Stimulated activated naive CD8-positive, alpha-beta T cell treated with anti-CD3 and anti-CD28 coated beads, Interleukin-15, Interleukin-2, amounts not matched to agents 100 U/mL and 50 U/mL, for 24 hours (primary cell): ENCODE measurements at regions not wholly inside any gene's neighbourhood (a gene's known extent, or its start where the extent isn't known, plus 50 kb on each side); places are given as distances from the start of the nearest gene placed in this dataset.

Experiments
- ATAC-seq: fragments of 150-1000 bp; cut with Tn5 transposase; one replicate; pipeline ENCODE4 v1.10.0; 2021
- DNase-seq: peaks from one replicate; pipeline ENCODE4 v3.0.0; 2021

DNA sequence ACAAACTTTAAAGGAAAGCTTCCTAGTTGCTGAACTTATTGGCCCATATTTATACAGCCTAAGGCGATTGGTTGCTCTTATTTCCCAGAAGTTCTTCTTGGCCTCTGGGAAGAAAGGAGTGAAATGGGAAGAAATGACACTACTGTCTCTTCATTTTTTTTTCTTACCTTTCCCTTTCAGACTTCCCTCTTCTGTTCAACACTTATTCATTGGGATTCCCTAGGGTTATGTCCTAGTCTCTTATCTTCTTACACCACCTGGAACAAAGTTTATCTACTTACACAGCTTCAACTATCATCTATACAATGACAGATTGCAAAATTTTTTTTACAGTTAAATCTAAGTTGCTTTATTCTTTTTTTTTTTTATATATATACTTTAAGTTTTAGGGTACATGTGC lies 68.0 kb downstream of the SNX12 start:
- ATAC-seq (no peak), DNase-seq (no peak)

DNA sequence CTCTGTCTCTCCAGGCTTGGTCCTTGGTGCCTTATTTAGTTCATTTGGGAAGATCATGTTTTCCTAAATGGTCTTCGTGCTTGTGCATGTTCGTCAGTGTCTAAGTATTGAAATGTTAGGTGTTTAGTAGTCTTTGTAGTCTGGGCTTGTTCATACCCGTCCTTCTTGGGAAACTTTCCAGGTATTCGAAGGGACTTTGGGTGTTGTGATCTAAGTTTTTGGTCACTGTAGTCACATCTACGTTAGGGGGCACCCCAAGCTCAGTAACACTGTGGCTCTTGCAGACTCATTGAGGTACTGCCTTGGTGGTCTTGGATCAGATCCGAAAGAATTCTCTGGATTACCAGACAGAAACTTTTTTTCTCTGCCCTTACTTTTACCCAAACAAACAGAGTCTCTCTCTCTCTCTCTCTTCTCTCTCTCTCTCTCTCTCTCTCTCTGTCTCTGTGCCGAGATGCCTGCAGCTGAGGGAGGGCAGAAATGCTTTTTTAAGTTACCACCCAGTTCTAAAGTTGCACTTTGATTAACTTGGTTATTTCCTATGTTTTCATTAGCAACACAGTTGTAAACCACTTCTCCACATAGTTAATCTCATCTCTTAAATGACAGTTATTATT lies 67.6 kb upstream of the SLC7A3 start:
- ATAC-seq (no peak), DNase-seq (peak; percentile 7)

DNA sequence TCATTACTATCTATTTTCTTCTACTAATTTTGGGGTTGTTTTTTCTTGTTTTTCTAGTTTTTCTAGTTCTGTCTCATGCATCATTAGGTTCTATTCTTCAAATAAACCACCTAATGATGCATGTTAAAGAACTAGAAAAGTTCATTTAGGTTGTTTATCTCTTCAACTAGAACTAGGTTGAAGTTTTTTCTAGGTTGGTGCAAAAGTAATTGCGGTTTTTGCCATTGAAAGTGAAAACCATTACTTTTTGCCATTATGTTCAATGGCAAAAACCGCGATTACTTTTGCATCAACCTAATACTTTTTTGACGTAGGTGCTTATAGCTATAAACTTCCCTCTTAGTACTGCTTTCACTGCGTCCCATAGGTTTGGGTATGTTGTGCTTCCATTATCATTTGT lies 64.4 kb upstream of the SLC7A3 start:
- ATAC-seq: no peak
- DNase-seq: no peak

DNA sequence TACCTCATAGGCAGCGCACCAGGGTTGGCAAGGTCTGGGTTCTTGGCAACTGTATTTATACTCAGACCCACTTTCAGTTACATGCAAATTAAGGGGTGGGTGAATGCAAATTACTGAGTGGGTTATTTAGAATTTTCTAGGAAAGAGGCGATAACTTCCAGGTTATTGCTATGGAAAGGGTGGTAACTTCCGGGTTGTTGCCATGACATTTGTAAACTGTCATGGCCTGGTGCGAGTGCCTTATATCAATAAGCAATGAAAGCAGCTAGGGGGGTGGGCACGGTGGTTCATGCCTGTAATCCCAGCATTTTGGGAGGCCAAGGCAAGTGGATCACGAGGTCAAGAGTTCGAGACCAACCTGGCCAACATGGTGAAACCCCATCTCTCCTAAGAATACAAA lies 57.5 kb upstream of the SLC7A3 start:
- ATAC-seq (no peak), DNase-seq (no peak)
